GM12878 (cell line): ENCODE measurements at regions not wholly inside any gene's neighbourhood (a gene's known extent, or its start where the extent isn't known, plus 50 kb on each side); places are given as distances from the start of the nearest gene placed in this dataset.

Experiments
- ATAC-seq: fragments of 200-7000 bp; cut with Tn5 transposase; 3 replicates; pipeline ENCODE4 v1.9.1; 2020; ENCODE audit warnings: mild to moderate bottlenecking, moderate library complexity
- BruUV-seq: library from RNA; stranded (reverse); fragments of 400-500 nt; replicated peaks from 2 replicates; lab custom pipeline; 2021; lab: Mats Ljungman, UMichigan
- CTCF ChIA-PET: fragments of 300-600 bp; sonication (Branson Sonifier 250); formaldehyde crosslinking; extraction: SDS; loops from one replicate; lab custom pipeline; 2021; ENCODE audit warnings: inconsistent platforms; lab: Yijun Ruan, JAX
- POLR2A ChIA-PET: fragments of 350-600 bp; formaldehyde crosslinking; extraction: SDS; loops from one replicate; lab custom pipeline; 2021; ENCODE audit warnings: inconsistent platforms; lab: Charles Lee
- RAD21 ChIA-PET: fragments of 300-600 bp; sonication (Branson Sonifier 250); formaldehyde crosslinking; loops from one replicate; lab custom pipeline; 2023; ENCODE audit warnings: antibody characterized with exemption; ENCODE audit not compliant: unreplicated experiment; lab: Charles Lee
- SMC1A ChIA-PET: fragments of 300-600 bp; sonication (Branson Sonifier 250); formaldehyde crosslinking; loops from one replicate; lab custom pipeline; 2023; ENCODE audit not compliant: unreplicated experiment, uncharacterized antibody; lab: Charles Lee
- DNase-seq: peaks from one replicate; pipeline ENCODE4 v3.0.0-alpha.2; 2011; ENCODE audit warnings: low read depth, low spot score
- FAIRE-seq: peaks from 3 replicates; lab custom pipeline; 2011; peaks lifted over from hg19 to GRCh38; lab: Jason Lieb, UNC
- H2AFZ ChIP-seq: 2 replicates; pipeline ENCODE4 v1.6.0; 2011; ENCODE audit warnings: low read depth, low read length, control low read depth; ENCODE audit not compliant: control insufficient read depth
- H3K27ac ChIP-seq: 2 replicates; pipeline ENCODE4 v1.5.1; 2011; ENCODE audit warnings: control low read depth; ENCODE audit not compliant: control insufficient read depth, insufficient read depth
- H3K27me3 ChIP-seq, 2 experiments: replicated peaks in 1 of 2; 2 replicates each; pipeline versions ENCODE4 v1.6.0 to v1.6.1; 2011; ENCODE audit warnings: low read length in 1 of 2; ENCODE audit not compliant: control insufficient read depth in 2 of 2, insufficient read depth in 2 of 2
- H3K36me3 ChIP-seq, 2 experiments: 2 replicates each; pipeline ENCODE4 v1.5.1; 2011; ENCODE audit warnings: low read length in 1 of 2; ENCODE audit not compliant: control insufficient read depth in 2 of 2, insufficient read depth in 2 of 2
- H3K4me1 ChIP-seq: 2 replicates; pipeline ENCODE4 v1.6.1; 2011; ENCODE audit warnings: mild to moderate bottlenecking, low read length, moderate library complexity, mixed read lengths; ENCODE audit not compliant: control insufficient read depth, insufficient read depth
- H3K4me2 ChIP-seq: 2 replicates; pipeline ENCODE4 v1.6.0; 2011; ENCODE audit warnings: control low read depth; ENCODE audit not compliant: control insufficient read depth, insufficient read depth
- H3K4me3 ChIP-seq: fragments of 200-600 bp; sonication (generic); 2 replicates; pipeline ENCODE4 v1.5.1; 2016
- H3K79me2 ChIP-seq: 2 replicates; pipeline ENCODE4 v1.6.0; 2011; ENCODE audit warnings: low read length; ENCODE audit not compliant: control insufficient read depth, insufficient read depth
- H3K9ac ChIP-seq: 2 replicates; pipeline ENCODE4 v1.8.0; 2011; ENCODE audit warnings: low read length, control low read depth, mixed read lengths; ENCODE audit not compliant: control insufficient read depth, insufficient read depth
- H3K9me3 ChIP-seq: replicated peaks from 3 replicates; pipeline ENCODE4 v1.5.1; 2011; ENCODE audit warnings: mild to moderate bottlenecking, low read length; ENCODE audit not compliant: control insufficient read depth, insufficient read depth
- H4K20me1 ChIP-seq: 2 replicates; pipeline ENCODE4 v1.6.0; 2011; ENCODE audit not compliant: control insufficient read depth, insufficient read depth
- BRCA1 ChIP-seq: IDR thresholded peaks from 2 replicates; pipeline ENCODE4 v1.6.1; 2011; ENCODE audit warnings: low read depth, low read length, improper control_type of control experiment
- CHD1 ChIP-seq: IDR thresholded peaks from 2 replicates; pipeline ENCODE4 v1.6.1; 2012; ENCODE audit warnings: low read depth, low read length, improper control_type of control experiment
- ETV6 ChIP-seq, 2 experiments: fragments of 450-650 bp in 1 of 2; IDR thresholded peaks in 1 of 2; conservative IDR thresholded peaks in 1 of 2; 2 replicates each; pipeline ENCODE4 v1.6.1; 2014; ENCODE audit warnings: antibody characterized with exemption in 1 of 2, borderline replicate concordance in 1 of 2, low read depth in 1 of 2, mild to moderate bottlenecking in 1 of 2, moderate library complexity in 1 of 2
- FOXK2 ChIP-seq: fragments of 450-650 bp; IDR thresholded peaks from 2 replicates; pipeline ENCODE4 v1.6.1; 2017; ENCODE audit warnings: mild to moderate bottlenecking, moderate library complexity
- HDAC2 ChIP-seq: fragments of 200-600 bp; sonication (generic); IDR thresholded peaks from 2 replicates; pipeline ENCODE4 v1.6.1; 2017
- IRF3 ChIP-seq: fragments of 450-650 bp; IDR thresholded peaks from 2 replicates; pipeline ENCODE4 v1.6.1; 2014; ENCODE audit warnings: mild to moderate bottlenecking
- MYB ChIP-seq: fragments of 150-350 bp; IDR thresholded peaks from 2 replicates; pipeline ENCODE4 v1.6.1; 2014; ENCODE audit warnings: mild to moderate bottlenecking, low read depth, low read length, borderline replicate concordance
- NBN ChIP-seq: fragments of 450-650 bp; IDR thresholded peaks from 2 replicates; pipeline ENCODE4 v1.6.1; 2016
- NRF1 ChIP-seq: conservative IDR thresholded peaks from 2 replicates; pipeline ENCODE4 v1.6.1; 2011; ENCODE audit warnings: mild to moderate bottlenecking, low read depth, low read length, improper control_type of control experiment
- PAX5 ChIP-seq: IDR thresholded peaks from 2 replicates; pipeline ENCODE4 v1.6.1; 2011; ENCODE audit warnings: low read depth, low read length, borderline replicate concordance
- RCOR1 ChIP-seq: conservative IDR thresholded peaks from 2 replicates; pipeline ENCODE4 v1.6.1; 2012; ENCODE audit warnings: low read depth, low read length, improper control_type of control experiment
- SIN3A ChIP-seq: IDR thresholded peaks from 2 replicates; pipeline ENCODE4 v1.6.1; 2012; ENCODE audit warnings: low read depth, low read length, improper control_type of control experiment
- STAT1 ChIP-seq: fragments of 450-650 bp; conservative IDR thresholded peaks from 2 replicates; pipeline ENCODE4 v1.6.1; 2014; ENCODE audit warnings: antibody characterized with exemption, mild to moderate bottlenecking
- TAF1 ChIP-seq: IDR thresholded peaks from 2 replicates; pipeline ENCODE4 v1.6.1; 2011; ENCODE audit warnings: mild to moderate bottlenecking, low read depth, low read length, borderline replicate concordance
- YY1 ChIP-seq: IDR thresholded peaks from 2 replicates; pipeline ENCODE4 v1.6.1; 2011; ENCODE audit warnings: low read depth, mild to moderate bottlenecking, low read length
- WGBS: methylation state at CpG from one replicate; pipeline ENCODE4 v1.1.6; 2016; ENCODE audit warnings: low lambda C conversion rate; ENCODE audit not compliant: insufficient replicate concordance, insufficient coverage; ENCODE audit errors: missing lambda C conversion rate; 5-methylcytosine and 5-hydroxymethylcytosine counted together
- in situ Hi-C: fragments of 300-500 bp; cut with MboI; formaldehyde crosslinking; loops from 9 replicates; pipeline ENCODE4 v1.14.3; 2018; ENCODE audit warnings: mixed read lengths
- intact Hi-C: fragments of 100-400 bp; cut with micrococcal nuclease; formaldehyde crosslinking; loops from one replicate; pipeline ENCODE4 v1.14.2; 2022; ENCODE audit not compliant: unreplicated experiment
- TF ChIP-seq, protein P1 (sequence below): fragments of 450-650 bp; IDR thresholded peaks from 2 replicates; pipeline ENCODE4 v1.6.1; 2016; ENCODE audit warnings: mild to moderate bottlenecking
- TF ChIP-seq, protein P2 (sequence below): IDR thresholded peaks from 2 replicates; pipeline ENCODE4 v1.6.1; 2011; ENCODE audit warnings: low read depth, low read length, improper control_type of control experiment, borderline replicate concordance
- TF ChIP-seq, protein P3 (sequence below): fragments of 450-650 bp; conservative IDR thresholded peaks from 2 replicates; pipeline ENCODE4 v1.6.1; 2017; ENCODE audit warnings: mild to moderate bottlenecking, moderate library complexity

GRCh38 chr1:79374397-79374796 is 367.9 kb upstream of the ADGRL4 start:
- no peak overlapping the region for H2AFZ ChIP-seq

More at GRCh38 chr1:79374397-79374796, 367.9 kb upstream of the ADGRL4 start:
- CTCF ChIA-PET, result no interaction called here
- ATAC-seq, result no peak
- TF ChIP-seq FOXK2 (no peak), BRCA1 (no peak), IRF3 (no peak), TAF1 (no peak), PAX5 (no peak), NBN (no peak), NRF1 (no peak), MYB (no peak), CHD1 (no peak), ETV6 (conservative IDR thresholded peaks at IDR 0.05 in 1 of 2, IDR thresholded peaks at IDR 0.05 in 1 of 2; ENCODE audit: borderline replicate concordance in 1 of 2, low read depth in 1 of 2) (no peak), RCOR1 (no peak), YY1 (no peak), STAT1 (no peak), HDAC2 (no peak), SIN3A (no peak)
- TF ChIP-seq, protein P1, sequence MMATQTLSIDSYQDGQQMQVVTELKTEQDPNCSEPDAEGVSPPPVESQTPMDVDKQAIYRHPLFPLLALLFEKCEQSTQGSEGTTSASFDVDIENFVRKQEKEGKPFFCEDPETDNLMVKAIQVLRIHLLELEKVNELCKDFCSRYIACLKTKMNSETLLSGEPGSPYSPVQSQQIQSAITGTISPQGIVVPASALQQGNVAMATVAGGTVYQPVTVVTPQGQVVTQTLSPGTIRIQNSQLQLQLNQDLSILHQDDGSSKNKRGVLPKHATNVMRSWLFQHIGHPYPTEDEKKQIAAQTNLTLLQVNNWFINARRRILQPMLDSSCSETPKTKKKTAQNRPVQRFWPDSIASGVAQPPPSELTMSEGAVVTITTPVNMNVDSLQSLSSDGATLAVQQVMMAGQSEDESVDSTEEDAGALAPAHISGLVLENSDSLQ, result no peak
- TF ChIP-seq, protein P2, sequence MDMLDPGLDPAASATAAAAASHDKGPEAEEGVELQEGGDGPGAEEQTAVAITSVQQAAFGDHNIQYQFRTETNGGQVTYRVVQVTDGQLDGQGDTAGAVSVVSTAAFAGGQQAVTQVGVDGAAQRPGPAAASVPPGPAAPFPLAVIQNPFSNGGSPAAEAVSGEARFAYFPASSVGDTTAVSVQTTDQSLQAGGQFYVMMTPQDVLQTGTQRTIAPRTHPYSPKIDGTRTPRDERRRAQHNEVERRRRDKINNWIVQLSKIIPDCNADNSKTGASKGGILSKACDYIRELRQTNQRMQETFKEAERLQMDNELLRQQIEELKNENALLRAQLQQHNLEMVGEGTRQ, result no peak
- TF ChIP-seq, protein P3, sequence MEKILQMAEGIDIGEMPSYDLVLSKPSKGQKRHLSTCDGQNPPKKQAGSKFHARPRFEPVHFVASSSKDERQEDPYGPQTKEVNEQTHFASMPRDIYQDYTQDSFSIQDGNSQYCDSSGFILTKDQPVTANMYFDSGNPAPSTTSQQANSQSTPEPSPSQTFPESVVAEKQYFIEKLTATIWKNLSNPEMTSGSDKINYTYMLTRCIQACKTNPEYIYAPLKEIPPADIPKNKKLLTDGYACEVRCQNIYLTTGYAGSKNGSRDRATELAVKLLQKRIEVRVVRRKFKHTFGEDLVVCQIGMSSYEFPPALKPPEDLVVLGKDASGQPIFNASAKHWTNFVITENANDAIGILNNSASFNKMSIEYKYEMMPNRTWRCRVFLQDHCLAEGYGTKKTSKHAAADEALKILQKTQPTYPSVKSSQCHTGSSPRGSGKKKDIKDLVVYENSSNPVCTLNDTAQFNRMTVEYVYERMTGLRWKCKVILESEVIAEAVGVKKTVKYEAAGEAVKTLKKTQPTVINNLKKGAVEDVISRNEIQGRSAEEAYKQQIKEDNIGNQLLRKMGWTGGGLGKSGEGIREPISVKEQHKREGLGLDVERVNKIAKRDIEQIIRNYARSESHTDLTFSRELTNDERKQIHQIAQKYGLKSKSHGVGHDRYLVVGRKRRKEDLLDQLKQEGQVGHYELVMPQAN, result no peak
- TF ChIP-seq, all 136 proteins: peak for 0
- BruUV-seq, result no TSS peak
- H3K36me3 ChIP-seq, result no peaks in the 10 kb centered on the region
- H3K27me3 ChIP-seq, result no peaks in the 10 kb centered on the region
- WGBS, result 4% methylated on average over 1 of the region's 1 CpG
- H4K20me1 ChIP-seq, result no peaks in the 10 kb centered on the region
- no peaks in the 10 kb centered on the region for H3K79me2 ChIP-seq
- in situ Hi-C loops (no loop called here), intact Hi-C loops (no loop called here)
- RAD21 ChIA-PET, result no interaction called here
- DNase-seq, result no peak
- H3K4me1 ChIP-seq, result no peaks in the 10 kb centered on the region
- no peak overlapping the region for H3K4me2 ChIP-seq
- SMC1A ChIA-PET, result no interaction called here
- POLR2A ChIA-PET, result no interaction called here
- no peak overlapping the region for H3K27ac ChIP-seq
- H3K9ac ChIP-seq, result no peak overlapping the region
- no peak for FAIRE-seq
- no peak overlapping the region for H3K4me3 ChIP-seq
- no peaks in the 10 kb centered on the region for H3K9me3 ChIP-seq
